ENCODE measurements at regions not wholly inside any gene's neighbourhood (a gene's known extent, or its start where the extent isn't known, plus 50 kb on each side); places are given as distances from the start of the nearest gene placed in this dataset.

GRCh38 chr5:125894383-125894782, 528.8 kb upstream of the GRAMD2B start:
- Histone ChIP-seq H3K27me3 (no peaks in the 10 kb centered on the region), H3K4me3 (no peak overlapping the region), H3K36me3 (no peaks in the 10 kb centered on the region), H3K27ac (no peak overlapping the region), H3K9me3 (peaks cover 0 to 2% (median 0%) of the 10 kb centered on the region in 4 donors), H3K4me1 (no peaks in the 10 kb centered on the region)
- TF ChIP-seq CTCF (IDR thresholded peaks at IDR 0.05) = no peak
- no peak for TF ChIP-seq EP300 (IDR thresholded peaks at IDR 0.05)
- 72 to 75% methylated on average over 1 of the region's 1 CpG for WGBS, 2 donors
- DNase-seq (ENCODE audit: low spot score in 2 of 2) = no peak

DNA sequence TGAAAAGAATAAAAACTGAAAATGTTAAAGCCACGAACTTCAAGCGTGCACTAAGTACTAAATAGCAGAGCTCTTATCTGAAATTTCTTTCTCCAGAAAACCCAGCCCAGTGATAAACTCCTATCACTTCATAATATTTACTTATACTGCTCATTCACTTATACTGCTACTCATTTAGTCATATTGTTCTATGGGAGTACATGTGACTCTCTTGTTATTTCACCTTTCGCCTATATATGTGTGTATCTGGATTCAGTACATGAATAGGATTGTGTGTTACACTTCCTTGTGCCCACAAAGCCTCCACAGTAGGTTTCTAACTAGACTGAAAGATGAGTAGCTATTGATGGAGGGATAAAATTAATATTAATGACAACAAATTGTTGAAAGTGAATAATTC, 526.8 kb upstream of the GRAMD2B start:
- 61 to 67% methylated on average over 3 of the region's 3 CpGs for WGBS, 2 donors
- DNase-seq (ENCODE audit: low spot score in 2 of 2) = no peak
- Histone ChIP-seq H3K27ac (no peak overlapping the region), H3K9me3 (peaks cover 0 to 5% (median 0%) of the 10 kb centered on the region in 4 donors), H3K4me1 (no peaks in the 10 kb centered on the region), H3K36me3 (no peaks in the 10 kb centered on the region), H3K27me3 (no peaks in the 10 kb centered on the region), H3K4me3 (no peak overlapping the region)
- no peak for TF ChIP-seq EP300 (IDR thresholded peaks at IDR 0.05)
- no peak for TF ChIP-seq CTCF (IDR thresholded peaks at IDR 0.05)
- no peak for TF ChIP-seq POLR2A (IDR thresholded peaks at IDR 0.05)

- TF ChIP-seq POLR2A (IDR thresholded peaks at IDR 0.05) (no peak), EP300 (IDR thresholded peaks at IDR 0.05) (no peak), CTCF (IDR thresholded peaks at IDR 0.05) (no peak)
- Histone ChIP-seq H3K27me3 (no peaks in the 10 kb centered on the region), H3K9me3 (peaks cover 0 to 5% (median 0%) of the 10 kb centered on the region in 4 donors), H3K36me3 (no peaks in the 10 kb centered on the region), H3K4me1 (no peaks in the 10 kb centered on the region), H3K27ac (no peak overlapping the region), H3K4me3 (no peak overlapping the region)
- no peak for DNase-seq (ENCODE audit: low spot score in 2 of 2)
Observed at GRCh38 chr5:125897089-125897488, 526.1 kb upstream of the GRAMD2B start.

DNA sequence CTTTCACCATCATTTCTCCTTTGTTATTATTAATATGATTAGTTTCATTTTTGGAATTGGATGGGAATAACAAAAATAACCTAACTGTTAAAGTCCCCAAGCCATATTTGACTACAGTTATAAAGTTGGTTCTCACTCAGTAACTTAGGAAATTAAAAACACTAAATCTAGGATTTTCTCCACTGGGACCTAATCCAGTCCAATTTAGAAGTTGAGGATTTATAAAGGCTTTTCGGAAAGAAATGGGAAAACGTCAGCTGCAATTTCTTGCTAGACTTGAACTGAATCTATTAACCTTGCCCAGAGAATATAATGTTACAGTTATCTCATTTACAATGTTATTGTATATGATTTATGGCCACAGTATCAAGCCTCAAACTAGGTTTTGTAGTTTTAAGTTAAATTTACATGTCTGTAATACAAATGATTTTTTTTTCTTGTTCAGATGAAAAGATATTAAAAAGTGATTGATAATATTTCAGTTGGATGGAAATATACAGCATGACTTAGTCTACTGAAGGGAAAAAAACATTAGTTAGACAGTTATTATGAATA, 524.3 kb upstream of the GRAMD2B start:
- H3K27me3 ChIP-seq = no peaks in the 10 kb centered on the region
- no peaks in the 10 kb centered on the region for H3K4me1 ChIP-seq
- H3K9me3 ChIP-seq = peaks cover 0 to 3% (median 0%) of the 10 kb centered on the region in 4 donors
- no peaks in the 10 kb centered on the region for H3K36me3 ChIP-seq
- no peak for DNase-seq (ENCODE audit: low spot score in 2 of 2)
- no peak overlapping the region for H3K27ac ChIP-seq
- no peak overlapping the region for H3K4me3 ChIP-seq
- WGBS, 2 donors = 67 to 71% methylated on average over 2 of the region's 2 CpGs
- TF ChIP-seq POLR2A (IDR thresholded peaks at IDR 0.05) = no peak
- no peak for TF ChIP-seq CTCF (IDR thresholded peaks at IDR 0.05)
- no peak for TF ChIP-seq EP300 (IDR thresholded peaks at IDR 0.05)

DNA sequence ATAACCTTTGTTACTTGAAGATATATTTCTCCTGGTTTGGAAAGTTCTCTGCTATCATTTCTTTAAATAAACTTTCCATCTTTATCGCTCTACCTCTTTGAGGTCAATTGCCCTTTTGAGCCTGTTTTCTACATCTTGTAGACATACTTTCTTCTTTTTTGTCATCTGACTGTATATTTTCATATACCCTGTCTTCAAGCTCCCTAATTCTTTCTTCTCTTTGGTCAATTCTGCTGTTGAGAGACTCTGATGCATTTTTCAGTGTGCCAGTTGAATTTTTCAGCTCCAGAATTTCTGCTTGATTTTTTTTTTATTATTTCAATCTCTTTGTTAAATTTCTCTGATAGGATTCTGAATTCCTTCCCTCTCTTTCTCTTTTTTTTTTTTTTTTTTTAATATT, 511.2 kb upstream of the GRAMD2B start:
- no peak overlapping the region for H3K27ac ChIP-seq
- H3K9me3 ChIP-seq = peaks cover 0 to 42% (median 5%) of the 10 kb centered on the region in 4 donors
- H3K27me3 ChIP-seq = no peaks in the 10 kb centered on the region
- H3K4me1 ChIP-seq = no peaks in the 10 kb centered on the region
- 95 to 96% methylated on average over 1 of the region's 1 CpG for WGBS, 2 donors
- H3K4me3 ChIP-seq = no peak overlapping the region
- DNase-seq (ENCODE audit: low spot score in 2 of 2) = no peak
- TF ChIP-seq CTCF (IDR thresholded peaks at IDR 0.05) (no peak), EP300 (IDR thresholded peaks at IDR 0.05) (no peak)
- no peaks in the 10 kb centered on the region for H3K36me3 ChIP-seq

Measured in tibial nerve (tissue), 4 donors.